Body of pancreas (tissue), 4 donors: ENCODE measurements at regions not wholly inside any gene's neighbourhood (a gene's known extent, or its start where the extent isn't known, plus 50 kb on each side); places are given as distances from the start of the nearest gene placed in this dataset.

ENCODE experiments used
- ATAC-seq: fragments of 150-250 bp; one replicate; pipeline ENCODE4 v1.9.1; 2016
- DNase-seq, 4 donors: peaks; one replicate each; pipeline ENCODE4 v3.0.0-alpha.2; 2019
- H3K27ac ChIP-seq, 4 donors: fragments of 200-600 bp; sonication (generic); 1 replicate in 3 of 4; 2 replicates in 1 of 4; pipeline versions ENCODE4 v1.5.1 to v1.6.1; 2016 to 2019; ENCODE audit warnings: mild to moderate bottlenecking in 1 of 4, mixed read lengths in 1 of 4, moderate library complexity in 1 of 4
- H3K27me3 ChIP-seq, 2 donors: fragments of 200-600 bp; sonication (generic); one replicate each; pipeline ENCODE4 v1.6.0; 2016; ENCODE audit warnings: mild to moderate bottlenecking in 1 of 2
- H3K36me3 ChIP-seq, 2 donors: fragments of 200-600 bp; sonication (generic); replicated peaks in 1 of 2; 2 replicates each; pipeline ENCODE4 v1.5.1; 2016; ENCODE audit warnings: low read depth in 2 of 2; ENCODE audit not compliant: insufficient read depth in 1 of 2
- H3K4me1 ChIP-seq: fragments of 200-600 bp; sonication (generic); one replicate; pipeline ENCODE4 v1.6.0; 2016
- H3K4me3 ChIP-seq, 2 donors: fragments of 200-600 bp; sonication (generic); 1 replicate in 1 of 2; 2 replicates in 1 of 2; pipeline ENCODE4 v1.5.1; 2016 to 2019
- H3K9me3 ChIP-seq, 3 donors: fragments of 200-600 bp; sonication (generic); 1 replicate in 2 of 3; 2 replicates in 1 of 3; pipeline ENCODE4 v1.5.1; 2016
- POLR2A ChIP-seq, 3 donors: fragments of 450-650 bp; IDR thresholded peaks; one replicate each; pipeline ENCODE4 v1.6.1; 2016; ENCODE audit warnings: antibody characterized with exemption in 3 of 3, mild to moderate bottlenecking in 2 of 3
- WGBS, 2 donors: methylation state at CpG; one replicate each; pipeline ENCODE4 v1.1.5; 2017; 5-methylcytosine and 5-hydroxymethylcytosine counted together
- intact Hi-C: fragments of 100-400 bp; cut with DNase I; formaldehyde crosslinking; loops from one replicate; pipeline ENCODE4 v1.15.1; 2023
- TF ChIP-seq, protein P1 (sequence below), 7 experiments: fragments of 450-650 bp in 4 of 7; fragments of 200-600 bp in 3 of 7; sonication (generic) in 3 of 7; IDR thresholded peaks; one replicate each; pipeline ENCODE4 v1.5.1; 2016 to 2019; ENCODE audit warnings: antibody characterized with exemption in 7 of 7

DNA sequence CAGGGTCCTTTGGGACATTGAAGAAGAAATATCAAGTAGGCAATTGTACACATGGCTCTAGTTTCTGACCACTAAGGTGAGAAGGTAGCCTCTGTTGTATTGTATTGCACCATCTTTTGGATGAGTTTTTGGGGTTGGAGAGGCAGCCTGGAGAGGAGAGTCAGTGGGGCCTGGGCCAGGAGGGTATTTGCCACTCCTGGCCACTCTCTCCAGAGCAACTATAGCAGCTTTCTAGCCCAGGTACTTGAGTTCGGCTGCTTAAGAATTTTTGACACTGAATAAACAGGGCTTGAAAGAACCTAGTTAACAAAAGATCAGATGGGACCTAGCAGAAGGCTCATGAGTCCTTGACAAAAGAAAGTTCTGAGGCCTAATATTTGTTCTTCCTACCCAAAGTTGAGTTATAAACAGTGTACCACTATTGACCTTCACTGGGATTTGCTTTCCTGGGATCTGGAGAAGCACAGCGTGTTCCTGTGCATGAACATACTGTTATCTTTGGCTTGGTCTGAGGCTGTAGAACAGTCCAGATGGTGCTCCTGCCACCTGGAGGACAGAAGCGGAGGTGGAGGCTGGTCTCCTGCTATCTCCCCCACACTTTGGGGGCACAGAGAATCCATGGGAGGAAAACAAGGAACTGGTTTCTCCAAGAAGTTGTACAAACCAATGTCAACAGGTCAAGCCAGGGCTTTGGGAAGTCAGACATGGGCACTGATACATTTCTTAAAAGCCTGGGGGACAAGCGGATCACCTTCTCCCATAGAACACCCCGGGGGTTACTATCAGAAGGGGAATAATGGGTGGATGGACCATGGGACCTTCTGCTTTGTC lies 110.4 kb upstream of the LIFR start:
- TF ChIP-seq POLR2A (IDR thresholded peaks at IDR 0.05) = no peak
- TF ChIP-seq, protein P1, sequence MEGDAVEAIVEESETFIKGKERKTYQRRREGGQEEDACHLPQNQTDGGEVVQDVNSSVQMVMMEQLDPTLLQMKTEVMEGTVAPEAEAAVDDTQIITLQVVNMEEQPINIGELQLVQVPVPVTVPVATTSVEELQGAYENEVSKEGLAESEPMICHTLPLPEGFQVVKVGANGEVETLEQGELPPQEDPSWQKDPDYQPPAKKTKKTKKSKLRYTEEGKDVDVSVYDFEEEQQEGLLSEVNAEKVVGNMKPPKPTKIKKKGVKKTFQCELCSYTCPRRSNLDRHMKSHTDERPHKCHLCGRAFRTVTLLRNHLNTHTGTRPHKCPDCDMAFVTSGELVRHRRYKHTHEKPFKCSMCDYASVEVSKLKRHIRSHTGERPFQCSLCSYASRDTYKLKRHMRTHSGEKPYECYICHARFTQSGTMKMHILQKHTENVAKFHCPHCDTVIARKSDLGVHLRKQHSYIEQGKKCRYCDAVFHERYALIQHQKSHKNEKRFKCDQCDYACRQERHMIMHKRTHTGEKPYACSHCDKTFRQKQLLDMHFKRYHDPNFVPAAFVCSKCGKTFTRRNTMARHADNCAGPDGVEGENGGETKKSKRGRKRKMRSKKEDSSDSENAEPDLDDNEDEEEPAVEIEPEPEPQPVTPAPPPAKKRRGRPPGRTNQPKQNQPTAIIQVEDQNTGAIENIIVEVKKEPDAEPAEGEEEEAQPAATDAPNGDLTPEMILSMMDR (IDR thresholded peaks at IDR 0.05) = peak; percentile 65 to 96 (median 91)
- ATAC-seq (peak; percentile 99), DNase-seq (peak; percentile 75 to 86 (median 82))
- Histone ChIP-seq H3K36me3 (no peaks in the 10 kb centered on the region), H3K27me3 (no peaks in the 10 kb centered on the region), H3K27ac (peak overlapping the region; percentile 18 to 74 (median 56)), H3K4me3 (no peak overlapping the region), H3K9me3 (no peaks in the 10 kb centered on the region), H3K4me1 (peaks cover 43% of the 10 kb centered on the region)
- intact Hi-C loops = no loop called here
- WGBS, 2 donors = 45 to 46% methylated on average over 5 of the region's 5 CpGs

DNA sequence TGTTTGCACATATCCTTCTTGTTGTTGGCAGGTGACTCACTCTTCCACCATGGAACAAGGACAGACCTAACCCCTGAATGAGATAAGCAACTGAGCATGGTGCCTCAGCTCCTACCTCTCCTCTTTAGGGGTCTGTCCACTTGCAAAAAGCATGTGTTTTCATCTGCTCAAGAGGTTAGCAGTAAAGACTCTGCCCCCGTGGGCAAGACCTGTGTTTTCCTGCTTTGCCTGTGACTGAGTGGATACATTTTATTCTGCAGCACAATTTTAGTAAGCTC lies 111.0 kb upstream of the LIFR start:
- H3K27ac ChIP-seq = peak overlapping the region; percentile 18 to 67 (median 31)
- intact Hi-C loops = no loop called here
- H3K4me1 ChIP-seq = peaks cover 38% of the 10 kb centered on the region
- H3K27me3 ChIP-seq = no peaks in the 10 kb centered on the region
- TF ChIP-seq, protein P1 (IDR thresholded peaks at IDR 0.05) = no peak
- no peak for TF ChIP-seq POLR2A (IDR thresholded peaks at IDR 0.05)
- 25 to 36% methylated on average over 1 of the region's 1 CpG for WGBS, 2 donors
- H3K4me3 ChIP-seq = no peak overlapping the region
- DNase-seq (no peak), ATAC-seq (no peak)
- H3K9me3 ChIP-seq = no peaks in the 10 kb centered on the region
- no peaks in the 10 kb centered on the region for H3K36me3 ChIP-seq

DNA sequence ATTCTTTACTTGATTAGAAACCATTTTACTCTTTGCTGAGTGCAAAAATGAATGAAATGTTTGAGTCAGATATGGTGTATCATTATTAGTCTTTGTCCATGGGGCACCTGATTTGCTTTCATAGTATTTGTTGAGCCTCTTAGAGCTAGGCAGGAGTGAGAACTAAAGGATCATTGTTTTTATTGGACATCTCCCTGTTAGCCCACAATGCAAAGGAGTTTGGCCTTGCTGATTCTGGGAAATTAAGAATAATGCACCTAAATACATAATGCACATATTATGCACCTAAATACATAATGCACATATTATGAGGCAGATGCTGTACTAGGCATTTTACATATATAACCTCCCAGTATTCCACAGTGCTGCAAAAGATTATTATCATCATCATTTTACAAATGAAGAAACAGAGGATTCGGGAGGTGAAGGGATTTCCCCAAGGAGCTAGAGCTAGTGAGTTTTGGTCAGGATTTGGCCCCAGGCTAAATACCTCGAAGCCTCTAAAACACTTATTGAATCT lies 113.0 kb upstream of the LIFR start:
- Histone ChIP-seq H3K27me3 (no peaks in the 10 kb centered on the region), H3K27ac (no peak overlapping the region), H3K36me3 (no peaks in the 10 kb centered on the region), H3K9me3 (no peaks in the 10 kb centered on the region), H3K4me1 (peaks cover 34% of the 10 kb centered on the region), H3K4me3 (no peak overlapping the region)
- DNase-seq (no peak), ATAC-seq (no peak)
- intact Hi-C loops = no loop called here
- no peak for TF ChIP-seq POLR2A (IDR thresholded peaks at IDR 0.05)
- TF ChIP-seq, protein P1 (IDR thresholded peaks at IDR 0.05) = no peak
- WGBS, 2 donors = 77 to 100% methylated on average over 2 of the region's 2 CpGs

DNA sequence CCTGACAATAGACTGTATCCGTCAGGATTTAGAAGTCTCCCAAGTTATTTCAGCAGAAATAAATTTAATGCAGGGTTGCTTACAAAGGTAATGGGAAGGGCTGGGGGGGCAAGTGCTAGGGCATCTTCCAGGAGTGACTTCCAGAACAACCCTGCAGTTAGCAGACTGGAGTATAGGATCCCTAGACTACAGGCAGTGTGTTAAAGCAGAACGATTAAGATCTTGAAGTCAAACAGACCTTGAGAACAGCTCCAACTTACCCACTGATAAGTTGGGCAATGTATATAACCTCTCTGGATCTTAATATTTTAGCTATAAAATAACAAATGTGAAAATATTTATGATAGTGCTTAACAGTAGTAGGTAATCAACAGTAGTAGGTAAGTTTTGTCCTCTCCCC lies 113.6 kb upstream of the LIFR start:
- ATAC-seq (no peak), DNase-seq (no peak)
- Histone ChIP-seq H3K27ac (no peak overlapping the region), H3K9me3 (no peaks in the 10 kb centered on the region), H3K4me3 (no peak overlapping the region), H3K36me3 (no peaks in the 10 kb centered on the region), H3K27me3 (no peaks in the 10 kb centered on the region), H3K4me1 (peaks cover 33% of the 10 kb centered on the region)
- WGBS, 2 donors = 50 to 57% methylated on average over 2 of the region's 2 CpGs
- TF ChIP-seq, protein P1 (IDR thresholded peaks at IDR 0.05) = no peak
- no peak for TF ChIP-seq POLR2A (IDR thresholded peaks at IDR 0.05)
- intact Hi-C loops = loop anchor here (5.0 kb wide), 1 partner anchor 223 kb away; no protein-coding TSS in a partner anchor

DNA sequence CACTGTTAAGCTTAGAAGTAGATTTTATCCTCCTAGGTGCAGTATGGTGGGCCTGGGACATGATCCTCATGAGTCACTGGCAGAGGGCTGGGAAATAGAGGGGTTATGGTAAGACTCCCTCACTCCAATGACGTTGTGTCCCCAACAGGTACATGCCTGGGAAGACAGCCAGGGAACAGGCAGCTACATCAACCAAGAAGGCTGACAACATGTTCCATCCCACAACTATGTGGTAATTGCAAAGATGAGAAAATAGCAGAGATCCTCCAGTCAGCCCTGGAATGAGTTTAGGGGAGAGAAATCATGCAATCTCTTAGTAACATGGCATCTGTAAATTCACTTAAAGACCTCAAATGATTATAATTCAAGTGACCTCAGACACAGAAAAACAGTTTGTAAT lies 114.4 kb upstream of the LIFR start:
- Histone ChIP-seq H3K9me3 (no peaks in the 10 kb centered on the region), H3K27me3 (no peaks in the 10 kb centered on the region), H3K4me3 (no peak overlapping the region), H3K4me1 (peaks cover 25% of the 10 kb centered on the region), H3K36me3 (no peaks in the 10 kb centered on the region), H3K27ac (no peak overlapping the region)
- intact Hi-C loops = loop anchor here (5.0 kb wide), 1 partner anchor 224 kb away; no protein-coding TSS in a partner anchor
- 58 to 65% methylated on average over 1 of the region's 1 CpG for WGBS, 2 donors
- no peak for DNase-seq
- no peak for TF ChIP-seq POLR2A (IDR thresholded peaks at IDR 0.05)
- TF ChIP-seq, protein P1 (IDR thresholded peaks at IDR 0.05) = no peak
- no peak for ATAC-seq
